ENCODE measurements at regions not wholly inside any gene's neighbourhood (a gene's known extent, or its start where the extent isn't known, plus 50 kb on each side); places are given as distances from the start of the nearest gene placed in this dataset.
"Not testable (repeated sequence)": the region's sequence is repeated elsewhere in the genome, so short reads cannot be mapped to it uniquely, and the experiment has no call there.

DNA sequence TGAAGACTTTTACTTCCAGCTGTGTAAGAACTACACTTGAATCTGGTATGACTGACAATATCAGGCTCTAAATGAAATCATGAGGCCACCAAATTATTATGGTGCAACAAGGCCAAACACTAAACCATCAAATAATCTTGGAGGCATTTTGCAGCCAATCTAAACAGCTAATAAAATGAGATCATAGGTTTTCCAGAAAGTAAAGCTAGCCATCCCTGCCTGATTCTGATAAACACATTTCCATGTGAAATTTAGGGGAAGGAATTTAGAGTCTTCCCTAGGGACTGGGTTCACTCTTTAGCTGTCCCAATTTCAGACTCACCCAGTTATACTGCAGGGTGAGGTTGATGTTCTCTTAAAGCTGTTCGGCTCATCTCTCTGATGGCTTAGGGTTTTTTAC, 190.3 kb upstream of the TMEM196 start:
- no peaks in the 10 kb centered on the region for H3K27me3 ChIP-seq (ENCODE audit: low read length)
- no peak overlapping the region for H2AFZ ChIP-seq (ENCODE audit: low read depth, low read length, severe bottlenecking)
- no peak overlapping the region for H3K4me2 ChIP-seq (ENCODE audit: low read depth, low read length, poor library complexity, severe bottlenecking)
- TF ChIP-seq, protein P1, sequence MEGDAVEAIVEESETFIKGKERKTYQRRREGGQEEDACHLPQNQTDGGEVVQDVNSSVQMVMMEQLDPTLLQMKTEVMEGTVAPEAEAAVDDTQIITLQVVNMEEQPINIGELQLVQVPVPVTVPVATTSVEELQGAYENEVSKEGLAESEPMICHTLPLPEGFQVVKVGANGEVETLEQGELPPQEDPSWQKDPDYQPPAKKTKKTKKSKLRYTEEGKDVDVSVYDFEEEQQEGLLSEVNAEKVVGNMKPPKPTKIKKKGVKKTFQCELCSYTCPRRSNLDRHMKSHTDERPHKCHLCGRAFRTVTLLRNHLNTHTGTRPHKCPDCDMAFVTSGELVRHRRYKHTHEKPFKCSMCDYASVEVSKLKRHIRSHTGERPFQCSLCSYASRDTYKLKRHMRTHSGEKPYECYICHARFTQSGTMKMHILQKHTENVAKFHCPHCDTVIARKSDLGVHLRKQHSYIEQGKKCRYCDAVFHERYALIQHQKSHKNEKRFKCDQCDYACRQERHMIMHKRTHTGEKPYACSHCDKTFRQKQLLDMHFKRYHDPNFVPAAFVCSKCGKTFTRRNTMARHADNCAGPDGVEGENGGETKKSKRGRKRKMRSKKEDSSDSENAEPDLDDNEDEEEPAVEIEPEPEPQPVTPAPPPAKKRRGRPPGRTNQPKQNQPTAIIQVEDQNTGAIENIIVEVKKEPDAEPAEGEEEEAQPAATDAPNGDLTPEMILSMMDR (IDR thresholded peaks at IDR 0.05; ENCODE audit: insufficient read depth, low read length, poor library complexity, severe bottlenecking), result no peak
- no peak for TF ChIP-seq EZH2phosphoT487 (conservative IDR thresholded peaks at IDR 0.05; ENCODE audit: low read length)
- H4K20me1 ChIP-seq (ENCODE audit: low read depth, low read length), result no peaks in the 10 kb centered on the region
- no peak overlapping the region for H3K4me3 ChIP-seq (ENCODE audit: insufficient read depth, low read length, poor library complexity, severe bottlenecking)
- no peaks in the 10 kb centered on the region for H3K9me2 ChIP-seq (replicated peaks; ENCODE audit: insufficient read depth, low read length)
- no peaks in the 10 kb centered on the region for H3F3A ChIP-seq (ENCODE audit: insufficient read depth)
- H3K27ac ChIP-seq (ENCODE audit: low read depth, low read length), result no peak overlapping the region
- H3K9me3 ChIP-seq (ENCODE audit: insufficient read depth, low read length), result no peaks in the 10 kb centered on the region
- no peak overlapping the region for H3K9ac ChIP-seq (ENCODE audit: low read length)
- H3K36me3 ChIP-seq (ENCODE audit: low read length), result no peaks in the 10 kb centered on the region
- no peaks in the 10 kb centered on the region for H3K79me2 ChIP-seq (ENCODE audit: insufficient read depth, low read length)

DNA sequence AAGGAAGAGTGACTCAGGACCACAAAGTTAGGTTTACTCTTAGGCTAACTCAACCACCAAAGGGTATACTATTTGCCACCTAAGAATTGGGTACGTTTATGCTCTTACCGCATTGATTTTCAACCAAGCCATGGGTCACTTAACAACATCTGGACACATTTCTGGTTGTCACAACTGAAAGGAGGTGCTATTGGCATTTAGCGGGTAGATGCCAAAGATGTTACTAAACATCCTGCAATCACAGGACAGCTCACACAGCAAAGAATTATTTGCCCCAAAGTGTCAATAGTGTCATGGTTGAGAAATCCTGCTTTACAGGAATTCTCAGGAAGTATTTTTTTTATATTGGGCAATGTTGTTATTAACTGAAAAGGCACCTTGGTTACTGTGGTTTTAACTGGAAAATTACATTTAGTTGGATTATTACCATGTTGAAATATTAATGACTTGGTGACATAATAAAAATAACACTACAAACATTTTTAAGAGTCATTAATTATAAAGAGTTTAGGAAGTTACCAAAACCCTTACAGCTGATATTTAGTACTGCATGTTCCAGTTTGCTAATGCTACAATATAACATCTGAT, 185.0 kb upstream of the TMEM196 start:
- H3K9me2 ChIP-seq (replicated peaks; ENCODE audit: insufficient read depth, low read length), result no peaks in the 10 kb centered on the region
- H3K27ac ChIP-seq (ENCODE audit: low read depth, low read length), result no peak overlapping the region
- TF ChIP-seq, protein P1 (IDR thresholded peaks at IDR 0.05; ENCODE audit: insufficient read depth, low read length, poor library complexity, severe bottlenecking), result no peak
- no peak for TF ChIP-seq EZH2phosphoT487 (conservative IDR thresholded peaks at IDR 0.05; ENCODE audit: low read length)
- no peak overlapping the region for H3K4me3 ChIP-seq (ENCODE audit: insufficient read depth, low read length, poor library complexity, severe bottlenecking)
- H3K79me2 ChIP-seq (ENCODE audit: insufficient read depth, low read length), result no peaks in the 10 kb centered on the region
- H2AFZ ChIP-seq (ENCODE audit: low read depth, low read length, severe bottlenecking), result no peak overlapping the region
- H3K9me3 ChIP-seq (ENCODE audit: insufficient read depth, low read length), result no peaks in the 10 kb centered on the region
- H3K27me3 ChIP-seq (ENCODE audit: low read length), result no peaks in the 10 kb centered on the region
- H3F3A ChIP-seq (ENCODE audit: insufficient read depth), result no peaks in the 10 kb centered on the region
- no peaks in the 10 kb centered on the region for H3K36me3 ChIP-seq (ENCODE audit: low read length)
- H3K4me2 ChIP-seq (ENCODE audit: low read depth, low read length, poor library complexity, severe bottlenecking), result no peak overlapping the region
- no peak overlapping the region for H3K9ac ChIP-seq (ENCODE audit: low read length)
- no peaks in the 10 kb centered on the region for H4K20me1 ChIP-seq (ENCODE audit: low read depth, low read length)

DNA sequence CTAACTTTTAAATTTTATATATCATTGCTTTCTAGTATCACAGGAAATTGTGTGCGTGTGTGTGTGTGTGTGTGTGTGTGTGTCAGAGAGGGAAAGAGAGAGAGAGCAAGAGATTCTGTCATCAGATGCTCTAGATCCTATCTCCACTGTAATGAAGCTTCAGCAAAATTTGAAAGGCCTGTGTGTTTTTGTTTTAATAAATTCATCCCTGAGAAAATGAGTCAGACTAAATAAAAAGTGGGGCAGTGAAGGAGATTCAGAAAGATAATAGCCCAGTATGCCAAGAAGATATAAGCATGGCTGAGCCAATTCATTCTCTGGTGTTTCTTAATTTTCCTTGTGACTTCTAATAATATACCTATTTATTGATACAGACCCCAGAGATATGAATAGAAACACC, 184.2 kb upstream of the TMEM196 start:
- H3K79me2 ChIP-seq (ENCODE audit: insufficient read depth, low read length), result no peaks in the 10 kb centered on the region
- no peaks in the 10 kb centered on the region for H3K9me3 ChIP-seq (ENCODE audit: insufficient read depth, low read length)
- no peak overlapping the region for H2AFZ ChIP-seq (ENCODE audit: low read depth, low read length, severe bottlenecking)
- no peaks in the 10 kb centered on the region for H3F3A ChIP-seq (ENCODE audit: insufficient read depth)
- no peaks in the 10 kb centered on the region for H3K27me3 ChIP-seq (ENCODE audit: low read length)
- H3K9me2 ChIP-seq (replicated peaks; ENCODE audit: insufficient read depth, low read length), result no peaks in the 10 kb centered on the region
- no peaks in the 10 kb centered on the region for H3K36me3 ChIP-seq (ENCODE audit: low read length)
- no peak overlapping the region for H3K4me2 ChIP-seq (ENCODE audit: low read depth, low read length, poor library complexity, severe bottlenecking)
- TF ChIP-seq, protein P1 (IDR thresholded peaks at IDR 0.05; ENCODE audit: insufficient read depth, low read length, poor library complexity, severe bottlenecking), result no peak
- no peak for TF ChIP-seq EZH2phosphoT487 (conservative IDR thresholded peaks at IDR 0.05; ENCODE audit: low read length)
- H3K27ac ChIP-seq (ENCODE audit: low read depth, low read length), result no peak overlapping the region
- H4K20me1 ChIP-seq (ENCODE audit: low read depth, low read length), result no peaks in the 10 kb centered on the region
- H3K4me3 ChIP-seq (ENCODE audit: insufficient read depth, low read length, poor library complexity, severe bottlenecking), result no peak overlapping the region
- no peak overlapping the region for H3K9ac ChIP-seq (ENCODE audit: low read length)

DNA sequence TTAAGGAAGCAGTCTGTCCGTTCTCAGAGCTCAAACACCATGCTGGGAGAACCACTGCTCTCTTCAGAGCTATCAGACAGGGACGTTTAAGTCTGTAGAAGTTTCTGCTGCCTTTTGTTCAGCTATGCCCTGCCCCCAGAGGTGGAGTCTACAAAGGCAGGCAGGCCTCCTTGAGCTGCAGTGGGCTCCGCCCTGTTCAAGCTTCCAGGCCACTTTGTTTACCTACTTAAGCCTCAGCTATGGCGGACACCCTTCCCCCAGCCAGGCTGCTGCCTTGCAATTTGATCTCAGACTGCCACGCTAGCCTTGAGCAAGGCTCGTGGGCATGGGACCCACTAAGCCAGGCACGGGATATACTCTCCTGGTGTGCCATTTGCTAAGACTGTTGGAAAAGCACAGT, 180.7 kb upstream of the TMEM196 start:
- H2AFZ ChIP-seq (ENCODE audit: low read depth, low read length, severe bottlenecking); H3K9me2 ChIP-seq (replicated peaks; ENCODE audit: insufficient read depth, low read length); H3K9ac ChIP-seq (ENCODE audit: low read length); H3K9me3 ChIP-seq (ENCODE audit: insufficient read depth, low read length); H3K4me3 ChIP-seq (ENCODE audit: insufficient read depth, low read length, poor library complexity, severe bottlenecking); H3K36me3 ChIP-seq (ENCODE audit: low read length); H3K27me3 ChIP-seq (ENCODE audit: low read length); H4K20me1 ChIP-seq (ENCODE audit: low read depth, low read length); H3K79me2 ChIP-seq (ENCODE audit: insufficient read depth, low read length); H3K4me2 ChIP-seq (ENCODE audit: low read depth, low read length, poor library complexity, severe bottlenecking); H3F3A ChIP-seq (ENCODE audit: insufficient read depth); H3K27ac ChIP-seq (ENCODE audit: low read depth, low read length): not testable (repeated sequence)

DNA sequence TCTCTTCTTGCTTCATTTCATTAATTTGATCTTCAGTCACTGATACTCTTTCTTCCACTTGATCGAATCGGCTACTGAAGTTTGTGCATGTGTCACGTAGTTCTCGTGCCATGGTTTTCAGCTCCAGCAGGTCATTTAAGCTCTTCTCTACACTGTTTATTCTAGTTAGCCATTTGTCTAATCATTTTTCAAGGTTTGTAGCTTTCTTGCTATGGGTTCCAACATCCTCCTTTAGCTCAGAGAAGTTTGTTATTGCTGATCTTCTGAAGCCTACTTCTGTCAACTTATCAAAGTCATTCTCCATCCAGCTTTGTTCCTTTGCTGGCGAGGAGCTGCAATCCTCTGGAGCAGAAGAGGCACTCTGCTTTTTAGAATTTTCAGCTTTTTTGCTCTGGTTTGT, 180.0 kb upstream of the TMEM196 start:
- H3K4me2 ChIP-seq (ENCODE audit: low read depth, low read length, poor library complexity, severe bottlenecking); H3F3A ChIP-seq (ENCODE audit: insufficient read depth); H3K27ac ChIP-seq (ENCODE audit: low read depth, low read length); H3K4me3 ChIP-seq (ENCODE audit: insufficient read depth, low read length, poor library complexity, severe bottlenecking); H3K9ac ChIP-seq (ENCODE audit: low read length); H3K27me3 ChIP-seq (ENCODE audit: low read length); H4K20me1 ChIP-seq (ENCODE audit: low read depth, low read length); H2AFZ ChIP-seq (ENCODE audit: low read depth, low read length, severe bottlenecking); H3K9me2 ChIP-seq (replicated peaks; ENCODE audit: insufficient read depth, low read length); H3K36me3 ChIP-seq (ENCODE audit: low read length); H3K9me3 ChIP-seq (ENCODE audit: insufficient read depth, low read length); H3K79me2 ChIP-seq (ENCODE audit: insufficient read depth, low read length): not testable (repeated sequence)

Measured in SU-DHL-6 (cell line).